ENCODE measurements at regions not wholly inside any gene's neighbourhood (a gene's known extent, or its start where the extent isn't known, plus 50 kb on each side); places are given as distances from the start of the nearest gene placed in this dataset.

- H3K4me3 ChIP-seq (ENCODE audit: low read length) = no peak overlapping the region
- DNase-seq (ENCODE audit: low read depth) = no peak
- TF ChIP-seq CTCF (IDR thresholded peaks at IDR 0.05; ENCODE audit: insufficient read depth, low read depth, low read length, missing control alignments) = no peak
Measured at GRCh38 chr11:91382946-91383345, 841.7 kb upstream of the FAT3 start.

- DNase-seq (ENCODE audit: low read depth) = no peak
- no peak for TF ChIP-seq CTCF (IDR thresholded peaks at IDR 0.05; ENCODE audit: insufficient read depth, low read depth, low read length, missing control alignments)
- no peak overlapping the region for H3K4me3 ChIP-seq (ENCODE audit: low read length)
Measured at GRCh38 chr11:91374794-91375193, 849.8 kb upstream of the FAT3 start.

DNA sequence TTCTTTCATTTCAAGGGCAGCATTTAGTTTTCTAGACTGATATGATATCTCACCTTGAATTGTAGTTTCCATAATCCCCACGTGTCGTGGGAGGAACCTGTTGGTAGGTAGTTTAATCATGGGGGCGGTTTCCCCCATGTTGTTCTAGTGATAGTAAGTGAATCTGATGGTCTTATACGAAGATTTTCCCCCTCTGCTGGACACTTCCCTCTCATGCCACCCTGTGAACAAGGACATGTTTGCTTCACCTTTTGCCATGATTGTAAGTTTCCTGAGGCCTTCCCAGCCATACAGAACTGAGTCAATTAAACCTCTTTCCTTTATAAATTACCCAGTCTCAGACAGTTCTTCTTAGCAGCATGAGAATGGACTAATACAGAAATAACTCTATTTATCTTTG is 851.1 kb upstream of the FAT3 start:
- DNase-seq (ENCODE audit: low read depth) = no peak
- TF ChIP-seq CTCF (IDR thresholded peaks at IDR 0.05; ENCODE audit: insufficient read depth, low read depth, low read length, missing control alignments) = no peak
- H3K4me3 ChIP-seq (ENCODE audit: low read length) = no peak overlapping the region

GRCh38 chr11:91366816-91367215 is 857.8 kb upstream of the FAT3 start:
- H3K4me3 ChIP-seq (ENCODE audit: low read length) = no peak overlapping the region
- no peak for TF ChIP-seq CTCF (IDR thresholded peaks at IDR 0.05; ENCODE audit: insufficient read depth, low read depth, low read length, missing control alignments)
- no peak for DNase-seq (ENCODE audit: low read depth)

DNA sequence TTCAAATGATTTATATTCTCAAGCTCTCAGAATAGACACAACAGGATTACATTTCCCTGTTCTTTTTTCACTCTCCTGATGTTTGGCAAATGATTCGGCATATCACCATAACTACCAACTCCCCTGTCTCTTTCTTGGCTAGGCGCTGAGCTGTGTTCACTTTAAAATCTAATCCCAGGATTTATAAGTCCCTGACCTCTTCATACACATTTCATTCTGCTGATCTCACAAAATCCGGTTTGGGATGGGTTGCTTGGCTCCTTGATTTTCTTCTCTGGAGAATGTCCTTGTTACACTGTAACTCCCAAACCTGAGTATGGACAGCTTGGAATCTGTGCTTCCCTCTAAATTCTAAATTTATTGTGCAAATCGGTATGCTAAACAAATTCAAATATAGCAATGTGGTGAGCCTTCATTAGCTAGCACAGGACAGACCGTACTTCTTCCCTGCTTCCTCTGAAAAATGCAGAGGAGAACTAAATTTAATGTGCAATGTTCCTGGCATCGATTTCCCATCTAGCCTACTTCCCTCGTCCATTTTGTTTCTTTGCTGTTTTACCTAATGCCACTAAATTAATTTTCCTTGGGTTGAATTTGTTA is 858.5 kb upstream of the FAT3 start:
- no peak for TF ChIP-seq CTCF (IDR thresholded peaks at IDR 0.05; ENCODE audit: insufficient read depth, low read depth, low read length, missing control alignments)

DNA sequence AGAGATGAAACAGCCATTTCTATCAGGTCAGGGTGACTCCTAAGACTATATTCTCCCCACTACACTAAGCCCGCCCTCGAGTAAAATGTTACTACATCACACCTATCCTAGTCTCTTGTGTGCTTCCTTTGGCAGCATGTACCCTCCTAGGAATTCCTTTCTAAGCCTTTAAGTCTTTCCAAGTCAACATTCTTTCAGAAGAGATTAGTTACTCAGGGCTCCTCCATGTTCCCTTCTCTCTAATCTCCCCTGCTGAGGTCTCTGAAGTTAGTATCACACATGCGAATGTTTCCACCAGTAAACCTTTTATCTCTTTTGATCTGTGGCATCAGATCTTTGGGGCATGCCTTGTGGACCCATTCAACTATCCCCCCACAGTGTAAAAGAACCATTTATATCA is 873.7 kb upstream of the FAT3 start:
- no peak for TF ChIP-seq CTCF (IDR thresholded peaks at IDR 0.05; ENCODE audit: insufficient read depth, low read depth, low read length, missing control alignments)
- H3K4me3 ChIP-seq (ENCODE audit: low read length) = no peak overlapping the region
- DNase-seq (ENCODE audit: low read depth) = no peak

More for the DNA sequence above, 858.5 kb upstream of the FAT3 start:
- H3K4me3 ChIP-seq (ENCODE audit: low read length) = no peak overlapping the region
- DNase-seq (ENCODE audit: low read depth) = no peak

- TF ChIP-seq CTCF (IDR thresholded peaks at IDR 0.05; ENCODE audit: insufficient read depth, low read depth, low read length, missing control alignments) = no peak
- H3K4me3 ChIP-seq (ENCODE audit: low read length) = no peak overlapping the region
- DNase-seq (ENCODE audit: low read depth) = no peak
Measured at GRCh38 chr11:91326751-91327150, 897.9 kb upstream of the FAT3 start.

Data from epithelial cell of esophagus (primary cell).